ENCODE measurements at regions not wholly inside any gene's neighbourhood (a gene's known extent, or its start where the extent isn't known, plus 50 kb on each side); places are given as distances from the start of the nearest gene placed in this dataset.

DNA sequence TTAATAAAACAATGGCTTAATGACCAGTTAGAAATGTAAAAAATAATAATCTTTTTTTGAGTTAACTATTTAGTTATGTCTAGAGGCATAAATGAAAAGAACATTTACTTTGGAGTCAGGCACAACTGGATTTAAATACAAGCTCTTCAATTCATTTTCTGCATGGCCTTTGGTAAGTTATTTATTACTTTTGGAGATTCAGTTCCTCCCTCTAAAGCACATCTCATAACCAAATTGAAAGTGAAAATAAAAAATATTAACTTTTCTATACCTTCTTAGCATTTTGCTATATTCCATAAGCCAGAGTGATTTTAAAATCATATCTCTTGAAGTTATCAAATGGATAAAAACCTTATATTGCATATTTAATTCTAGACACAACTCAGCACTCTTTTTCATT, 434.9 kb upstream of the SMARCA2 start:
- DNase-seq (ENCODE audit: low read depth), result no peak
- TF ChIP-seq, protein P1, sequence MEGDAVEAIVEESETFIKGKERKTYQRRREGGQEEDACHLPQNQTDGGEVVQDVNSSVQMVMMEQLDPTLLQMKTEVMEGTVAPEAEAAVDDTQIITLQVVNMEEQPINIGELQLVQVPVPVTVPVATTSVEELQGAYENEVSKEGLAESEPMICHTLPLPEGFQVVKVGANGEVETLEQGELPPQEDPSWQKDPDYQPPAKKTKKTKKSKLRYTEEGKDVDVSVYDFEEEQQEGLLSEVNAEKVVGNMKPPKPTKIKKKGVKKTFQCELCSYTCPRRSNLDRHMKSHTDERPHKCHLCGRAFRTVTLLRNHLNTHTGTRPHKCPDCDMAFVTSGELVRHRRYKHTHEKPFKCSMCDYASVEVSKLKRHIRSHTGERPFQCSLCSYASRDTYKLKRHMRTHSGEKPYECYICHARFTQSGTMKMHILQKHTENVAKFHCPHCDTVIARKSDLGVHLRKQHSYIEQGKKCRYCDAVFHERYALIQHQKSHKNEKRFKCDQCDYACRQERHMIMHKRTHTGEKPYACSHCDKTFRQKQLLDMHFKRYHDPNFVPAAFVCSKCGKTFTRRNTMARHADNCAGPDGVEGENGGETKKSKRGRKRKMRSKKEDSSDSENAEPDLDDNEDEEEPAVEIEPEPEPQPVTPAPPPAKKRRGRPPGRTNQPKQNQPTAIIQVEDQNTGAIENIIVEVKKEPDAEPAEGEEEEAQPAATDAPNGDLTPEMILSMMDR (IDR thresholded peaks at IDR 0.05; ENCODE audit: insufficient read depth, low read length, severe bottlenecking), result no peak
- no peak for FAIRE-seq
- H3K27me3 ChIP-seq (ENCODE audit: control insufficient read depth, insufficient read depth, low read length), result no peaks in the 10 kb centered on the region
- H3K36me3 ChIP-seq (ENCODE audit: control insufficient read depth, insufficient read depth, low read length), result no peaks in the 10 kb centered on the region
- no peak overlapping the region for H3K4me3 ChIP-seq (ENCODE audit: low read depth, low read length)

DNA sequence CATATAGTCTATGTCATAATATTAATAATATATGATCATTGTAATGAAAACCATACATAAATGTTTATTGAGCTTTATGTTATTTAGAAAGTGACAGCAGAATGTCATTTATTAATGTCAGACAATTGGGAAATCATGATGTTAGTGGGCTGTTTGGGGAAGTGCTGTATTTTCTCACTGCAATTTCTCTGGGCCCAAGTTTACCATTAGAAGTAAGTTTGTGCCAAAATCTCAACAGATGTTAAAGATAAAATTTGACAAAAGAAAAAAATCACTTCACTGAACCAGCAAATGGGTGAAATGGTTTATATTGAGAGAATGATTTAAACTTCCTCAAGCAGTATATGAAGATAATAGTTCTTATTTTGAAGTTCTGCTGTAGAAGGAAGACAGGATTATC, 433.2 kb upstream of the SMARCA2 start:
- FAIRE-seq, result no peak
- DNase-seq (ENCODE audit: low read depth), result no peak
- H3K36me3 ChIP-seq (ENCODE audit: control insufficient read depth, insufficient read depth, low read length), result no peaks in the 10 kb centered on the region
- H3K4me3 ChIP-seq (ENCODE audit: low read depth, low read length), result no peak overlapping the region
- TF ChIP-seq, protein P1 (IDR thresholded peaks at IDR 0.05; ENCODE audit: insufficient read depth, low read length, severe bottlenecking), result no peak
- H3K27me3 ChIP-seq (ENCODE audit: control insufficient read depth, insufficient read depth, low read length), result no peaks in the 10 kb centered on the region

DNA sequence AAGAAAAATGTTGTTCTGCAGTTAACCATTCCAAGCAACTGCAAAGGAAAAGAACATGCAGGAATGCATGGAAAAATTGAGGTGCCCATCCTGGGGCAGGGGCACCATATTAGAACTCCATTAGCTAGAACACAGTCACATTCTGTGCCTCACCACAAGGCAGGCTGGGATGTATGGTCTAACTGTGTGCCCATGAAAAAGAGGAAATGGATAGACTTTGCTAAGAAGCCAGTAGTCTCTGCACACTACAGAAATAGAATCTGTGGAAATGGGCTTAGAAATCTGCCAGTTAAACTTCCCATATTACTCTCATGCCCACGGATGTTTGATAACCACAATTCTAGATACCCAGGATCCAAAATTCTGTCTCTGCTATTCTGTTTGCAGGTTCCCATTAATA, 423.8 kb upstream of the SMARCA2 start:
- no peak overlapping the region for H3K4me3 ChIP-seq (ENCODE audit: low read depth, low read length)
- H3K36me3 ChIP-seq (ENCODE audit: control insufficient read depth, insufficient read depth, low read length), result no peaks in the 10 kb centered on the region
- no peaks in the 10 kb centered on the region for H3K27me3 ChIP-seq (ENCODE audit: control insufficient read depth, insufficient read depth, low read length)
- TF ChIP-seq, protein P1 (IDR thresholded peaks at IDR 0.05; ENCODE audit: insufficient read depth, low read length, severe bottlenecking), result no peak
- DNase-seq (ENCODE audit: low read depth) (no peak), FAIRE-seq (no peak)

DNA sequence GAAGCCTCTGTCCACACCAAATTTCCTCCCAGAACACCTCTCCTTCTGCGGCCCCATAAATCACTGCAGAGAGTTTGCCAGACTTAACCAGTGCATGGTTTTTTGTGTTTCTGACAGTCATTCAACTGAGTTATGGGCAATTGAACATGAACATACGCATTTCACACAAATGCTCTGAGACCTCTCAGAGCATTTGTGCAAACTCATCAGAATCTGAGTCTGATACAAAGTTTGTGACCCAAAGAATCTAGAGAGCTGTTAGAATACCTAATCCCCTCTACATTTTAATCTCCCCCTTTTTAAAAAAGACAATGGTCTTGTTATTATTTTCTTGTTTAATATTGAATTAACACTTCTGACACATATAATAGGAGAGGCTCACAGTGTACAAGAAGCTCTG, 416.9 kb upstream of the SMARCA2 start:
- TF ChIP-seq, protein P1 (IDR thresholded peaks at IDR 0.05; ENCODE audit: insufficient read depth, low read length, severe bottlenecking), result no peak
- H3K36me3 ChIP-seq (ENCODE audit: control insufficient read depth, insufficient read depth, low read length), result no peaks in the 10 kb centered on the region
- H3K4me3 ChIP-seq (ENCODE audit: low read depth, low read length), result no peak overlapping the region
- DNase-seq (ENCODE audit: low read depth) (no peak), FAIRE-seq (no peak)
- no peaks in the 10 kb centered on the region for H3K27me3 ChIP-seq (ENCODE audit: control insufficient read depth, insufficient read depth, low read length)

DNA sequence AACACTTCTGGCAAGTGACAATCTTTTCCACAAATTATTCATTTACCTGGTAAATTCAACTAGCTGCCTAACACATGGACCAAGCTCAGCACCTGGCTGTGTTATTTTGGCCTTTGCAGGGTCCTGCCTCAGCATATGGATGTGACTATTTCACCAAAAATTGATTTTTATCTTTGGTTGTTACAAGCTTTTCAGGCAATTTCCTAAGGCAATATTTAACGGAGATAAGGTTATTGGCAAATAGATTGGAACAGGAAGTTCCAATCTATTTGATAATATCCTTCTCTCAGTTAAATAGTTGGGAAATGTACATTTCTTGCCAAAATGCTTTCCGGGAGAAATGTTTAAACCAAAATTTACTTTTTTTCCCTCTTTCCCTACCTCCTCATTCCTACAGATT, 415.2 kb upstream of the SMARCA2 start:
- TF ChIP-seq, protein P1 (IDR thresholded peaks at IDR 0.05; ENCODE audit: insufficient read depth, low read length, severe bottlenecking), result no peak
- FAIRE-seq, result no peak

DNA sequence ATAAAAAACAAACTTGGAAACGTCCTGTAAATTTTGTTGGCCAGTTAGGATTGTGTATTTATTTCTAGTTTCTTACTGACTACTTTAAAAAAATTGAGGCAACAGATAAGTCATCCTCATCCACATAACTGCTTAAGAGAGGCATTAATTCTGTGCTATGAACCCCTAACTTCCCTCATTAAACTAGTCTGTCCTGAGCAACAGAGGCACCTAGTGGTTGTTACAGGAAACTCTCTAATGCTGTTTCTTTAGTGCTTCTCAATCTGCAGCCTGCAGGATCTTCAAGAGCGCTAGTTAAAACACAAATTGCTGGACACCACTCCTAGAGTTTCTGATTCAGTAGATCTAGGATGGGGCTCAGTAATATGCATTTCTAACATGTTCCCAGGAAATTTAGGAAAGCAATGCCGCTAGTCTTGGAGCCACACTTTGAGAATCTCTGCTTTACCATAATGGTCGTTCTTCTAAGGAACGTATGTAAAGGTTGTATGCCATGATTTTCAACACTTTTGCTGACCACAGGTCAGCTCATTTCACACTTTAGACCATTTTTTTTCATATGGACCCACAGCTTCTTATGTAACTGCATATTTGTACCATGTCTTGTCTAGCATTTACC, 410.1 kb upstream of the SMARCA2 start:
- Histone ChIP-seq H3K36me3 (ENCODE audit: control insufficient read depth, insufficient read depth, low read length) (no peaks in the 10 kb centered on the region), H3K27me3 (ENCODE audit: control insufficient read depth, insufficient read depth, low read length) (no peaks in the 10 kb centered on the region), H3K4me3 (ENCODE audit: low read depth, low read length) (no peak overlapping the region)
- TF ChIP-seq, protein P1 (IDR thresholded peaks at IDR 0.05; ENCODE audit: insufficient read depth, low read length, severe bottlenecking), result peak; percentile 76
- DNase-seq (ENCODE audit: low read depth) (peak; percentile 64), FAIRE-seq (peak; percentile 62)

More for the DNA sequence above, 415.2 kb upstream of the SMARCA2 start:
- no peaks in the 10 kb centered on the region for H3K27me3 ChIP-seq (ENCODE audit: control insufficient read depth, insufficient read depth, low read length)
- no peaks in the 10 kb centered on the region for H3K36me3 ChIP-seq (ENCODE audit: control insufficient read depth, insufficient read depth, low read length)
- H3K4me3 ChIP-seq (ENCODE audit: low read depth, low read length), result no peak overlapping the region
- no peak for DNase-seq (ENCODE audit: low read depth)
